ENCODE measurements at regions not wholly inside any gene's neighbourhood (a gene's known extent, or its start where the extent isn't known, plus 50 kb on each side); places are given as distances from the start of the nearest gene placed in this dataset.

- Histone ChIP-seq H3K36me3 (no peaks in the 10 kb centered on the region), H3K4me3 (no peak overlapping the region), H3K27ac (no peak overlapping the region), H3K4me1 (no peaks in the 10 kb centered on the region), H3K9me3 (no peaks in the 10 kb centered on the region), H3K27me3 (peaks cover 0 to 5% (median 0%) of the 10 kb centered on the region in 9 donors)
- intact Hi-C loops (cut with DNase I), result no loop called here
- ATAC-seq (peak in 1 of 4 donors; percentile 38), DNase-seq (no peak)
- 68 to 75% (median 71%) methylated on average over 6 of the region's 6 CpGs for WGBS, 4 donors
- TF ChIP-seq POLR2A (IDR thresholded peaks at IDR 0.05), result no peak
- TF ChIP-seq, protein P1, sequence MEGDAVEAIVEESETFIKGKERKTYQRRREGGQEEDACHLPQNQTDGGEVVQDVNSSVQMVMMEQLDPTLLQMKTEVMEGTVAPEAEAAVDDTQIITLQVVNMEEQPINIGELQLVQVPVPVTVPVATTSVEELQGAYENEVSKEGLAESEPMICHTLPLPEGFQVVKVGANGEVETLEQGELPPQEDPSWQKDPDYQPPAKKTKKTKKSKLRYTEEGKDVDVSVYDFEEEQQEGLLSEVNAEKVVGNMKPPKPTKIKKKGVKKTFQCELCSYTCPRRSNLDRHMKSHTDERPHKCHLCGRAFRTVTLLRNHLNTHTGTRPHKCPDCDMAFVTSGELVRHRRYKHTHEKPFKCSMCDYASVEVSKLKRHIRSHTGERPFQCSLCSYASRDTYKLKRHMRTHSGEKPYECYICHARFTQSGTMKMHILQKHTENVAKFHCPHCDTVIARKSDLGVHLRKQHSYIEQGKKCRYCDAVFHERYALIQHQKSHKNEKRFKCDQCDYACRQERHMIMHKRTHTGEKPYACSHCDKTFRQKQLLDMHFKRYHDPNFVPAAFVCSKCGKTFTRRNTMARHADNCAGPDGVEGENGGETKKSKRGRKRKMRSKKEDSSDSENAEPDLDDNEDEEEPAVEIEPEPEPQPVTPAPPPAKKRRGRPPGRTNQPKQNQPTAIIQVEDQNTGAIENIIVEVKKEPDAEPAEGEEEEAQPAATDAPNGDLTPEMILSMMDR (IDR thresholded peaks at IDR 0.05), result no peak
These were observed 496.6 kb downstream of the TBC1D22A start for GRCh38 chr22:47259049-47259448.

GRCh38 chr22:47257976-47258375, 495.5 kb downstream of the TBC1D22A start:
- Histone ChIP-seq H3K27me3 (peaks cover 0 to 5% (median 0%) of the 10 kb centered on the region in 9 donors), H3K36me3 (no peaks in the 10 kb centered on the region), H3K4me1 (no peaks in the 10 kb centered on the region), H3K27ac (no peak overlapping the region), H3K9me3 (peaks cover 0 to 11% (median 8%) of the 10 kb centered on the region in 12 donors), H3K4me3 (no peak overlapping the region)
- no peak for TF ChIP-seq POLR2A (IDR thresholded peaks at IDR 0.05)
- TF ChIP-seq, protein P1 (IDR thresholded peaks at IDR 0.05), result no peak
- intact Hi-C loops (cut with DNase I), result no loop called here
- DNase-seq (no peak), ATAC-seq (no peak)
- 74 to 87% (median 79%) methylated on average over 11 of the region's 11 CpGs for WGBS, 4 donors

GRCh38 chr22:47257566-47257965, 495.1 kb downstream of the TBC1D22A start:
- H3K36me3 ChIP-seq, result no peaks in the 10 kb centered on the region
- intact Hi-C loops (cut with DNase I), result no loop called here
- H3K27me3 ChIP-seq, result peaks cover 0 to 5% (median 0%) of the 10 kb centered on the region in 9 donors
- peaks cover 0 to 13% (median 8%) of the 10 kb centered on the region in 12 donors for H3K9me3 ChIP-seq
- DNase-seq, result no peak
- no peak overlapping the region for H3K4me3 ChIP-seq
- H3K4me1 ChIP-seq, result no peaks in the 10 kb centered on the region
- ATAC-seq, result no peak
- no peak overlapping the region for H3K27ac ChIP-seq
- 75 to 85% (median 81%) methylated on average over 5 of the region's 5 CpGs for WGBS, 4 donors
- TF ChIP-seq, protein P1 (IDR thresholded peaks at IDR 0.05), result no peak
- no peak for TF ChIP-seq POLR2A (IDR thresholded peaks at IDR 0.05)

DNA sequence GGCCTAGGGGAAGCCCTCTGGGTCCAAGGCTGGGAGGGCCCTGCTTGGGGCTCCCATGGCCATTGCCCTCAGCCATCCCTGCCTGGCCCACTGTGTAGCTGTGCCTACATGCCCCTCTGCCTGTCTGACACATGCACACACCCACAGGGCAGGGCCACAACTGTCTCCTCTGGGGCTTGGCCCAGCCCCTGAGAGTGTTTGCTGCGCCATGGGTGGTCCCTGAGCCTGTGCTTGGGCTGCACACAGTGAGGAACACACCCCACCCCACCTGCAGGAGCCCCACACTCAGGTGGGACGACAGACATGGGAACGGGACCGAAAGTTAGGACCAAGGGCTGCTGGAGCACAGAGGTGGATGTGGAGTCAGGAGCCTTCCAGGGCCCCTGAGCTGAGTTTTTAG, 489.5 kb downstream of the TBC1D22A start:
- H3K9me3 ChIP-seq, result peaks cover 0 to 19% (median 8%) of the 10 kb centered on the region in 12 donors
- TF ChIP-seq POLR2A (IDR thresholded peaks at IDR 0.05), result no peak
- TF ChIP-seq, protein P1 (IDR thresholded peaks at IDR 0.05), result no peak
- 75 to 92% (median 81%) methylated on average over 4 of the region's 4 CpGs for WGBS, 4 donors
- H3K27me3 ChIP-seq, result peaks cover 0 to 23% (median 4%) of the 10 kb centered on the region in 9 donors
- intact Hi-C loops (cut with DNase I), result no loop called here
- H3K4me1 ChIP-seq, result no peaks in the 10 kb centered on the region
- no peak overlapping the region for H3K4me3 ChIP-seq
- DNase-seq, result no peak
- no peak for ATAC-seq
- H3K36me3 ChIP-seq, result no peaks in the 10 kb centered on the region
- no peak overlapping the region for H3K27ac ChIP-seq

Data from heart left ventricle (tissue), 16 donors.